ENCODE measurements at regions not wholly inside any gene's neighbourhood (a gene's known extent, or its start where the extent isn't known, plus 50 kb on each side); places are given as distances from the start of the nearest gene placed in this dataset.

GRCh38 chr7:21123586-21123985 is 304.3 kb upstream of the SP4 start:
- TF ChIP-seq CTCF (IDR thresholded peaks at IDR 0.05; ENCODE audit: low read depth, low read length), result no peak
- no peaks in the 10 kb centered on the region for H3K27me3 ChIP-seq
- DNase-seq, result no peak
- no peak overlapping the region for H3K4me3 ChIP-seq (ENCODE audit: low read depth, low read length)
- H3K4me1 ChIP-seq, result no peaks in the 10 kb centered on the region
- no peaks in the 10 kb centered on the region for H3K36me3 ChIP-seq
- no peaks in the 10 kb centered on the region for H3K9me3 ChIP-seq

DNA sequence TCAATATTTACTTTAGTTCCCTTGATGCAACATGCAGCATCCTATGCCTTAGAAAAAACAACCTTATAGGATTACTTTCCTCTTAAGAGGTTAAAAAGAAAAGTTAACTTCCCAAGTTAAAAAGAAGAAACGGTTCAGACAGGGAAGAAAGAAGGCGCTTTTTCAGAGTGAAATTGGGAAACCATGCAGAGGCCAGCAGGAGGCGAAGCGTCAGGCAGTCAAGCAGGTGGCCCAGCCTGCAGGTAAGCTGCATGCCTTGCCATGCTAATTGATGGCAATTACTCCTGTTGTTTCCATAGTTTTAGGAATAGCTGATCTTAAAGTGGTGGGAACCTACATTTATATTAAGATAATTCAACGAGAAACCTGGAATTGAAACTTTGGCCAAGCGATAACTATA is 302.6 kb upstream of the SP4 start:
- TF ChIP-seq CTCF (IDR thresholded peaks at IDR 0.05; ENCODE audit: low read depth, low read length), result no peak
- no peaks in the 10 kb centered on the region for H3K4me1 ChIP-seq
- H3K36me3 ChIP-seq, result no peaks in the 10 kb centered on the region
- no peak for DNase-seq
- H3K27me3 ChIP-seq, result no peaks in the 10 kb centered on the region
- H3K9me3 ChIP-seq, result no peaks in the 10 kb centered on the region
- no peak overlapping the region for H3K4me3 ChIP-seq (ENCODE audit: low read depth, low read length)

GRCh38 chr7:21128062-21128817 is 299.6 kb upstream of the SP4 start:
- no peaks in the 10 kb centered on the region for H3K9me3 ChIP-seq
- no peaks in the 10 kb centered on the region for H3K36me3 ChIP-seq
- H3K27me3 ChIP-seq, result no peaks in the 10 kb centered on the region
- no peak for TF ChIP-seq CTCF (IDR thresholded peaks at IDR 0.05; ENCODE audit: low read depth, low read length)
- H3K4me1 ChIP-seq, result no peaks in the 10 kb centered on the region
- no peak overlapping the region for H3K4me3 ChIP-seq (ENCODE audit: low read depth, low read length)
- no peak for DNase-seq

GRCh38 chr7:21131897-21132296 is 296.0 kb upstream of the SP4 start:
- no peaks in the 10 kb centered on the region for H3K36me3 ChIP-seq
- H3K4me1 ChIP-seq, result no peaks in the 10 kb centered on the region
- DNase-seq, result no peak
- no peaks in the 10 kb centered on the region for H3K27me3 ChIP-seq
- no peak overlapping the region for H3K4me3 ChIP-seq (ENCODE audit: low read depth, low read length)
- TF ChIP-seq CTCF (IDR thresholded peaks at IDR 0.05; ENCODE audit: low read depth, low read length), result no peak
- no peaks in the 10 kb centered on the region for H3K9me3 ChIP-seq

GRCh38 chr7:21134631-21135030 is 293.3 kb upstream of the SP4 start:
- H3K27me3 ChIP-seq, result no peaks in the 10 kb centered on the region
- no peak overlapping the region for H3K4me3 ChIP-seq (ENCODE audit: low read depth, low read length)
- DNase-seq, result no peak
- no peaks in the 10 kb centered on the region for H3K9me3 ChIP-seq
- no peak for TF ChIP-seq CTCF (IDR thresholded peaks at IDR 0.05; ENCODE audit: low read depth, low read length)
- no peaks in the 10 kb centered on the region for H3K36me3 ChIP-seq
- H3K4me1 ChIP-seq, result no peaks in the 10 kb centered on the region

DNA sequence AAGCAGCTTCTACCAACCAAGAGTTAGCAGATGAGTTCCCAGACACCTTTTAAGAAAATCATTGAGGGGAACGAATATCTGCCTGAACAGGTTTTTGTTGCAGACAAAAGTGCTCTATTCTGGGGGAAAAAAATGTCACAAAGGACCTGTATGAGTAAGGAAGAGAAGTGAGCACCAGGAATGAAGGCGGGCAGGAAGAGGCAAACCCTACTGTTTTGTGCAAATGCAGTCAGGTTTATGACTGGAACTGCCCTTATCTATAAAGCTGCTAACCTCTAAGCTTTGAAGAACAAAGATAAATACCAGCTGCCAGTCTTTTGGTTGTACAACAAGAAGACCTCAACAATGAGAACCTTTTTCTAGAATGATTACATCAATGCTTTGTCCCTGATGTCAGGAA is 292.4 kb upstream of the SP4 start:
- Histone ChIP-seq H3K36me3 (no peaks in the 10 kb centered on the region), H3K4me1 (no peaks in the 10 kb centered on the region), H3K9me3 (no peaks in the 10 kb centered on the region), H3K27me3 (no peaks in the 10 kb centered on the region), H3K4me3 (ENCODE audit: low read depth, low read length) (no peak overlapping the region)
- no peak for TF ChIP-seq CTCF (IDR thresholded peaks at IDR 0.05; ENCODE audit: low read depth, low read length)
- DNase-seq, result no peak

Data from BE2C (cell line).